ENCODE measurements at regions not wholly inside any gene's neighbourhood (a gene's known extent, or its start where the extent isn't known, plus 50 kb on each side); places are given as distances from the start of the nearest gene placed in this dataset.

- TF ChIP-seq SIN3A (IDR thresholded peaks at IDR 0.05; ENCODE audit: borderline replicate concordance, insufficient read depth, low read length) (no peak), POLR2AphosphoS5 (IDR thresholded peaks at IDR 0.05; ENCODE audit: low read depth, low read length) (no peak), FOXP2 (optimal IDR thresholded peaks at IDR 0.05; ENCODE audit: borderline replicate concordance, extremely low read depth, extremely low read length, insufficient read depth) (no peak), TAF1 (IDR thresholded peaks at IDR 0.05; ENCODE audit: borderline replicate concordance, insufficient read depth, low read length) (no peak), REST (IDR thresholded peaks at IDR 0.05; ENCODE audit: insufficient read depth in 1 of 2, low read depth in 2 of 2, low read length in 2 of 2) (no peak)
These were observed 607.9 kb upstream of the KCNMB2 start for GRCh38 chr3:177928172-177928873.

GRCh38 chr3:177929310-177929709 is 606.9 kb upstream of the KCNMB2 start:
- TF ChIP-seq FOXP2 (optimal IDR thresholded peaks at IDR 0.05; ENCODE audit: borderline replicate concordance, extremely low read depth, extremely low read length, insufficient read depth) (no peak), REST (IDR thresholded peaks at IDR 0.05; ENCODE audit: insufficient read depth in 1 of 2, low read depth in 2 of 2, low read length in 2 of 2) (no peak), POLR2AphosphoS5 (IDR thresholded peaks at IDR 0.05; ENCODE audit: low read depth, low read length) (no peak), SIN3A (IDR thresholded peaks at IDR 0.05; ENCODE audit: borderline replicate concordance, insufficient read depth, low read length) (no peak), TAF1 (IDR thresholded peaks at IDR 0.05; ENCODE audit: borderline replicate concordance, insufficient read depth, low read length) (no peak)

GRCh38 chr3:177930771-177931170 is 605.5 kb upstream of the KCNMB2 start:
- TF ChIP-seq REST (IDR thresholded peaks at IDR 0.05; ENCODE audit: insufficient read depth in 1 of 2, low read depth in 2 of 2, low read length in 2 of 2) (no peak), TAF1 (IDR thresholded peaks at IDR 0.05; ENCODE audit: borderline replicate concordance, insufficient read depth, low read length) (no peak), POLR2AphosphoS5 (IDR thresholded peaks at IDR 0.05; ENCODE audit: low read depth, low read length) (no peak), SIN3A (IDR thresholded peaks at IDR 0.05; ENCODE audit: borderline replicate concordance, insufficient read depth, low read length) (no peak), FOXP2 (optimal IDR thresholded peaks at IDR 0.05; ENCODE audit: borderline replicate concordance, extremely low read depth, extremely low read length, insufficient read depth) (no peak)

GRCh38 chr3:177931346-177931745 is 604.9 kb upstream of the KCNMB2 start:
- TF ChIP-seq FOXP2 (optimal IDR thresholded peaks at IDR 0.05; ENCODE audit: borderline replicate concordance, extremely low read depth, extremely low read length, insufficient read depth): no peak
- TF ChIP-seq REST (IDR thresholded peaks at IDR 0.05; ENCODE audit: insufficient read depth in 1 of 2, low read depth in 2 of 2, low read length in 2 of 2): no peak
- TF ChIP-seq TAF1 (IDR thresholded peaks at IDR 0.05; ENCODE audit: borderline replicate concordance, insufficient read depth, low read length): no peak
- no peak for TF ChIP-seq POLR2AphosphoS5 (IDR thresholded peaks at IDR 0.05; ENCODE audit: low read depth, low read length)
- no peak for TF ChIP-seq SIN3A (IDR thresholded peaks at IDR 0.05; ENCODE audit: borderline replicate concordance, insufficient read depth, low read length)
